ENCODE measurements at regions not wholly inside any gene's neighbourhood (a gene's known extent, or its start where the extent isn't known, plus 50 kb on each side); places are given as distances from the start of the nearest gene placed in this dataset.
"Not testable (repeated sequence)": the region's sequence is repeated elsewhere in the genome, so short reads cannot be mapped to it uniquely, and the experiment has no call there.

DNA sequence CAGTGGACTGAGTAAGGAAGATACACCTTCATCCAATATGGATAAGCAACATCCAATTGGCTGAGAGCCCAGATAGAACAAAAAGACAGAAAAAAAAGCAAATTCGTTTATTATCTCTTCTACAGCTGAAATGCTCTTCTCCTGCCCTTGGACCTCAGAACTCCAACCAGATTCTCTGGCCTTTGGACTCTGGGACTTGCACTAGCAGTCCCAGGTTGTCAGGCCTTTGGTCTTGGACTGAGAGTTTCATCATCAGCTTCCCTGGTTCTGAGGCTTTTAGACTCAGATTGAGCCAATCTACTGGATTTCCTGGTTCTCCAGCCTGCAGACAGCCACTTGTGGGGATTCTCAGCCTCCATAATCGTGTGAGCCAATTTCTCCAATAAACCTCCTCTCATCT, 926.8 kb downstream of the PLA2G4A start:
- DNase-seq: no peak

DNA sequence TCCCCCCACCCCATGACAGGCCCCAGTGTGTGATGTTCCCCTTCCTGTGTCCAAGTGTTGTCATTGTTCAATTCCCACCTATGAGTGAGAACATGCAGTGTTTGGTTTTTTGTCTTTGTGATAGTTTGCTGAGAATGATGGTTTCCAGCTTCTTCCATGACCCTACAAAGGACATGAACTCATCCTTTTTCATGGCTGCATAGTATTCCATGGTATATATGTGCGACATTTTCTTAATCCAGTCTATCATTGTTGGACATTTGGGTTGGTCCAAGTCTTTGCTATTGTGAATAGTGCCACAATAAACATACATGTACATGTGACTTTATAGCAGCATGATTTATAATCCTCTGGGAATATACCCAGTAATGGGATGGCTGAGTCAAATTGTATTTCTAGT, 927.9 kb downstream of the PLA2G4A start:
- not testable (repeated sequence) for DNase-seq

DNA sequence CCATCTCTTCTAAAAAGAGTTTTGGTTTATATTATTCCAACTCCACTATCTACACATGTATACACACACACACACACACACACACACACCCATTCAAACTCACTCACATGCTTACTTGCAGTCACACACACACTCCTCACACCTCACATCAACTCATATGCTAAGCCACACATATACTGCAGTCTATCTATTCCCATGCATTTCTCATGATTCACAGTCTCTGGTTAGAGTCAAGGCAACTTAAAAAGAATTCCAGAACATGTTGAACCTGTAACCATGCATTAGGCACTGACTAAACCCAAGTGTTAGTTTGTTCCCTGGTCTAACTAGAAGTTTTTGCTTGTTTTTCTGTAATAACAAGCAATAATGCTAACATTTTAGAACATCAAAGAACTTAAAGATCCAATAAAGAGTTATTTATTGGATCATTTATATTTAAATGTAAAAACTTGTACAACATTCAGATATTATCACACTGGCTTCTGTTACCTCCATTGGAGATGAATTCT, 931.1 kb downstream of the PLA2G4A start:
- DNase-seq: no peak

DNA sequence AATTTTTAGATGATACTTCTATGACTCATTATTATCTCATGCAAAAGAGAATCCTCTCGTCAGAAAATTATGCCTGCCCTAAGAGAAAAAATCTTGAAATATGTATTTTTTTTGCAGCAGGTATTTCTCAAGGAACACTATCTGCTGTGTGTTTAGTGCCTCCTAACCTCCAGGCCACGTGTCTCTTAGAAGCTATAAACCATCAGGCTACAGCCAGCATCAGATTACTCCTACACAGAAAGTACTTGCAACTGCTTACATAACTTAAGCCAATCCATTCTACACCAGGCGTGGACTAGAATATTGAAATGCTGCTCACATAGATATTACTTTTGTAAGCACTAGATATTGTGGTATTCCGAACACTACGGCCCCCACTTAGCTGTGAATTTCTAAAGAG, 933.4 kb downstream of the PLA2G4A start:
- DNase-seq: no peak

DNA sequence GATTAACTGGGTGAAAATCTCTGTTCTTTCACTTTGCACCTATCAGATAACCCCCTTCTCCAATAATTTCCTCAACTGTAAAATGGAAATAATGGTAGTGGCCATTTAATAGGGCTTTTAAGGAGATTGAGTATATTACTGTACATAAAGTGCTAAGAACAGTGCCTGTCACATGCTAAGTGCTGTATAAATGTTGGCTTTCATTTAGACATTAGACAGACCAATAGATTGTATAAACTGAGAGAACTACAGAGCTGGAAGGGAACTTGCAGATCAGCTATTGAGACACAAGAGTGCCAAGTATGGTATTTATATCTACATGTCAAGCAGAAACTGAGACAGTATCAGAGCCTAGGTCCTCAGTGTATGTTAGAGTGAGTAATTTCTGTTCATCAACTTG, 934.7 kb downstream of the PLA2G4A start:
- no peak for DNase-seq

DNA sequence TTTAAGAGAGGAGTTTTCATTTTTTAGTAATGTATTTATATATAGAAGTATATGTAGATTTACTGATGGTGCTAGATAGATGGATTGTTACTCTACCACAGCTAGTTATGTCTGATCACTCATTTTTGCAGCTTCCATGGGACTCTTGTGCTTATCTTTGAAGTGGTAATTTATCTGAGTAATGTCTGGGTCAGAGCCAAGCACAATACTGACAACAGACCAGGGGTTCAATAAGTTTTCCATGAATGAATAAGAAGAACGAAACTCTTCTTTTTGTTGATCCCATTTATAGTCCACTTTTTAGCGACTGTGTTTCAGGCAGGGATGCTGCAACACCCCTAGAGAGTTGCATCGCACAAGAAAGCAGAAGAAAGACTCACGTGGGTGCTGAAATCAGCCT, 935.2 kb downstream of the PLA2G4A start:
- DNase-seq: no peak

DNA sequence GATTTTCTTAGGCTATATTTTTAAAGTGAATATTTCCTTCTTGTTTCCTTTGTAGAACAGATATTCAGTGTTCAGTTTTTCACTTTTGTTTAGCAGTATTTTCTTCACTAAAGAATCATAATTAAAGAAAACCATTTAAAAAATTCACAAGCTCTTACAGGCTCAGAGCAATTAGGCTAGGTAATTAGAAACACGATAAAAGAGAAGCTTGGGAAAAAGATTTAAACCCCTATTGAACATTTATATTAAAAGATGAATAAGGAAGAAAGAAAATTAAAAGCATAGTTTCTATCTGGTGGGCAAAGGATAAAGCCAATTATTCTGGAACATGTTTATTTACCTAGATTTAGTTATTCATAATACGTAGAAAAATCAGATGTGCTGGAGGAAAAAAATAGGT, 942.6 kb downstream of the PLA2G4A start:
- no peak for DNase-seq

DNA sequence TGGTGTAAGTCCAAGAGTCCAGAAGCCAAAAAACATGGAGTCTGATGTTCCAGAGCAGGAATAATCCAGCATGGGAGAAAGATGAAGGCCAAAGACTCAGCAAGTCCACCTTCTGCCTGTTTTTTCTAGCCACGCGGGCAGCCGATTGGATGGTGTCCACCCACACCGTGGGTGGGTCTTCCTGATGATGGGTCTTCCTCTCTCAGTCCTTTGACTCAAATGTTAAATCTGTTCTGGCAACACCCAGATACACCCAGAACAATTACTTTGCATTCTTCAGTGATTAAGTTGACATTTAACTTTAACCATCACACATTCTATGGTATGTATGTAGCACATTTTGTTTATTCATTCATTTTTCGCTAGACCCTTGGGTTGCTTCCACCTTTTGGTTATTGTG, 944.4 kb downstream of the PLA2G4A start:
- DNase-seq: no peak

DNA sequence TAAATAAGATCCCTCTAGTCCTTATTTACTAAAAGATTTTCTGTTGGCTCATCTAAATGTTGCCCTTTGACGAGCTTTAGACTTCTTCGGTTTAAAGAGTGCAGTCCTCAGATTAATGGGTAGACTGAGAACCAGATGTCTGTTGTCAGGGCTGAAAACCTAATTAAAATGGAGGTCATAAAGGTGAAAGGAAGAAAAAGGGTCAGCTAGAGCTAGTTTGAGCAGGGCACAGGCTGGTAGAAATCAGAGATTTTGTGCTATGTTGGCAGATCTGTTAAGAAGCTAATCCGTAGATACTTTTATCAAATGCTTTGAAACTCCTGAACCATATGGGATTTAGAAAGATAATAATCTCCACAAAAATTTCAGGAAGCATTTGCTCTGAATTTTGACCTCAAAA, 959.0 kb downstream of the PLA2G4A start:
- DNase-seq: no peak

DNA sequence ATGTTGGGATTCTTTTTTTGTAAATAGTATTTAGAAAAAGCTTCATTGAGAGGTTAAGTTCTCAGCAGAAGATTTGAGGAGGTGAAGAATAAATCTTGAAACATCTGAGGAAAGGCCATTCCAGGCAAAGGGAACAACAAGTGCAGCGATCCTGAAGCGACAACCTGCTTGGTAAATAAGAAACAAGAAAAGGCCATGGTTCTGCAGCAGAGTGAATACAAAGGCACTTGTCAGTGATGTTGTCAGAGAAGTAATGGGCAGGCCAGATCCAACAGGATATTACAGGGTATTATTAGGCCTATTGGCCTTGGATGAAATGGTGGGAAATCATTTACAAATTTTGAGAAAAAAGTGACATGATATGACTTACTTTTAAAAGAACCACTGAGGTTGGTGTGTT, 960.0 kb downstream of the PLA2G4A start:
- no peak for DNase-seq

DNA sequence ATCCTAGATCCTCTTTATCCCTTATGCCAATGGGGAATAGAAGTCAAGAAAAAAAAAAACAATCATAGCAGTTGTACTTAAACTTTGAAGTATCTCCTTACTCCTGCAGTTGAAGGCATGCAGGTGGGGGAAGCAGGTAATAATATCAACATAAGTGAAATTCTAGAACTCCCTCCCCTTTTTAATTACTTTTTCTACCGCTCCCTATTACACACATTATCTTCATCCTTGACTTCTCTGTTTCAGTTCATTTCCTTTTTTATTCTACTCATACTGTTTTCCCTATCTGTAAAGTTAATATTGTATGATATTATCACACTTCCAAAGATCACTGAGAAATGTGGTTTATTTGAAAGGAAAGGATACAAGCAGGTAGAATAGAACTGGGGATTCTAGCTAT, 962.0 kb downstream of the PLA2G4A start:
- DNase-seq: no peak

DNA sequence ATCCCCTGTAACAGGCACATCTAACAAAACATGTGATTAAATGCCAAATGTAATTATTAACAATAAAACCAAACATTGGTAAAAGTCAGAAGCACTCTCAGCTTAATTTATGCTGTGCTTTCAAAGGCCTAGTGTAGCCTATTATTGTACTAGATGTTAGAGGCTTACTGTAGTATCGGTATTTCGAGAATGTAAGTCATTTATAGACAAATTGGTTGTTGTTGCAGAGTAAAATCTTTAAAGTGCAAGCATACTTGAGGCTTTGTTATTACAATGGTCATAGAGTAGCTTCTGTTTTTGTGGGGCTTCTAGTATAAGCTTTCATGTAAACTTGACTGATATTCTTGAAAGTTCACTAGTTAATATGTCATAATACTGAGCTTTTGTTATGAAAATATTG, 965.8 kb downstream of the PLA2G4A start:
- no peak for DNase-seq

DNA sequence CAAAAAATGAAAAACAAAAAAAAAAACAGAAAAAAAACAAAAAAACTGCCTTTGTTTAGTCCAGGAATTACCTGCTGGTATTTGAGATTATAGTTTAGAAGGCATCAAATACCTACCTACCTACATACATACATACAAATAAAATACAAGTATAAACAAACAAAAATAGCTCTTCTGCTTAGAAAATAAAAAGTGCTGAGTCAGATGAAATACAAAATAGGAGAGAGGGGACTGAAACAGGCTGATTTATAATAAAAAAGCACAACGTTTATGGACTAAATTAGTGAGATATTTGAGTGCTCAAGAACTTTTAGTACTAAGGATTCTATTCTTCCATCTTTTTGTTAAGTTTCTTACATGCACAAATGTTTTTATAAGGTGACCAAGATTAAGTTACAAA, 980.8 kb downstream of the PLA2G4A start:
- DNase-seq: no peak

DNA sequence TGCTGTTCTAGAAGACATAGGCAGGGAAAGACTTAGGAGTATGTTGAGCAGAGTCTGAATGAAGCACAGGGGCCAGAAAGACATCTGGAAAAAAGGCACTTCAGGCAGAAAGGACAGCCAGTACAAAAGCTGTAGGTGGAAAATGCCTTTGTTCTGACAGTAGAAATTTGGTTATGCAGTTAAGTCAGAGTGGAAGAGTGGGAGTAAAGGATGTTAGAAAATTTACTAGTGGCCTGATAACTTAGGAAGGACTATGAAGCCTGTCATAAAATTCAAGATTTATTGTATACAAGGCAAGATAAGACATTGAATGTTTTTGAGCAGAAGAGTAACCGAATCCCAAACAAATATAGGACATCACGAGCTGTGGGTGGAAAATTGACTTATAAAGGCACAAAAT, 987.9 kb downstream of the PLA2G4A start:
- DNase-seq: no peak

DNA sequence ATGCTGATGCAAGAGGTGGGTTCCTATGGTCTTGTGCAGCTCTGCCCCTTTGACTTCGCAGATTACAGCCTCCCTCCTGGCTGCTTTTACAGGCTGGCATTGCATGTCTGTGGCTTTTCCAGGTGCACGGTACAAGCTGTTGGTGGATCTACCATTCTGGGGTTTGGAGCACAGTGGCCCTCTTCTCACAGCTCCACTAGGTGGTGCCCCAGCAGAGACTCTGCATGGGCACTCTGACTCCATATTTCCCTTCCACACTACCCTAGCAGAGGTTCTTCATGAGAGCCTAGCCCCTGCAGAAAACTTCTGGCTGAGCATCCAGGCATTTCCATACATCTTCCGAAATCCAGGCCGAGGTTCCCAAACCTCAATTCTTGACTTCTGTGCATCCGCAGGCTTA, 989.0 kb downstream of the PLA2G4A start:
- no peak for DNase-seq

DNA sequence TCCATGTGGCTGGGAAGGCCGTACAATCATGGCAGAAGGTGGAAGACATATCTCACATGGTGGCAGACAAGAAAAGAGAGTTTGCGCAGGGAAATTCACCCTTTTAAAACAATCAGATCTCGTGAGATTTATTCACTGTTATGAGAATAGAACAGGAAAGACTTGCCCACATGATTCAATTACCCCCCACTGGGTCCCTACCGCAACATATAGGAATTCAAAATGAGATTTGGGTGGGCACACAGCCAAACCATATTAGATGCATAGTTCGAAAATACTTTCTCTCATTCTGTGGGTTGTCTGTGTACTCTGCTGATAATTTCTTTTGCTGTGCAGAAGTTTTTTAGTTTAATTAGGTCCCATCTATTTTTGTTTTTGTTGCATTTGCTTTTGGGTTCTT, 990.3 kb downstream of the PLA2G4A start:
- DNase-seq: no peak

DNA sequence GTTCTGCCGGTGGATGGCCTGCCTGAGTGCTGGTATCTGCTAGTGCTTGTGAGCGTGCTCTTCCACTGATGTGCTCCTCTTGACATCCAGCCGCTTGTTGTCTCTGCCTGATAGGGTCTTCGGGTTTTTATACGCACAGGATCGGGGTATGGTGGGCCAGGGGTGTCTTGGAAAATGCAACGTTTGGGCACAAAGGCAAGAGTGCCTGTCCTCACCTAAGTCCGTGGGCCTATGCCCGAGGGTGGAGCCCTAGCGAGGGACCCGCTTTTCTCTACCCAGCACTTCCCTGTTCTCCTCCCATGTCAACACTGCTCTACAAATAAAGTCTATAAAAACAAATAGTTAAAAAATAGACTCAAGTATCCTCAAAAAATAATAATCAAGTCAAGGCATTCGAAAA, 1007.8 kb downstream of the PLA2G4A start:
- no peak for DNase-seq

DNA sequence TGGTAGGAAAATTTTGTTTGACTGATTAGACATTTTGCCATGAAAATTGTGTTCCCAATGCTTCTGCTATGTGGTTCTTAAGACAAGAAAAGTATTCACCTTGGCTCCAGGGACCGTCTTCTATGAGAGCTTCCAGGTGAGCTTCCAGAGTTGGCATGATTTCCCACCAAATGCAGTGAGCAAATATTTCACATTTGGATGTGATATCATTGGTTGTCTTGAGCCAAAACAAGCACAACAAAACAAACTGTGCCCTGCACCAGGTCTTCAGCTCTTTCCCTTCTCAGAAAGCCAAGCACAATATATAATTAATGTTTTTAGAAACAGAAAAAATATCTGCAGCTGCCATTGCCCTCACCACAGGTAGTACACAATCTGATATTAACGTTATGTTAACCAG, 1009.0 kb downstream of the PLA2G4A start:
- DNase-seq: no peak

DNA sequence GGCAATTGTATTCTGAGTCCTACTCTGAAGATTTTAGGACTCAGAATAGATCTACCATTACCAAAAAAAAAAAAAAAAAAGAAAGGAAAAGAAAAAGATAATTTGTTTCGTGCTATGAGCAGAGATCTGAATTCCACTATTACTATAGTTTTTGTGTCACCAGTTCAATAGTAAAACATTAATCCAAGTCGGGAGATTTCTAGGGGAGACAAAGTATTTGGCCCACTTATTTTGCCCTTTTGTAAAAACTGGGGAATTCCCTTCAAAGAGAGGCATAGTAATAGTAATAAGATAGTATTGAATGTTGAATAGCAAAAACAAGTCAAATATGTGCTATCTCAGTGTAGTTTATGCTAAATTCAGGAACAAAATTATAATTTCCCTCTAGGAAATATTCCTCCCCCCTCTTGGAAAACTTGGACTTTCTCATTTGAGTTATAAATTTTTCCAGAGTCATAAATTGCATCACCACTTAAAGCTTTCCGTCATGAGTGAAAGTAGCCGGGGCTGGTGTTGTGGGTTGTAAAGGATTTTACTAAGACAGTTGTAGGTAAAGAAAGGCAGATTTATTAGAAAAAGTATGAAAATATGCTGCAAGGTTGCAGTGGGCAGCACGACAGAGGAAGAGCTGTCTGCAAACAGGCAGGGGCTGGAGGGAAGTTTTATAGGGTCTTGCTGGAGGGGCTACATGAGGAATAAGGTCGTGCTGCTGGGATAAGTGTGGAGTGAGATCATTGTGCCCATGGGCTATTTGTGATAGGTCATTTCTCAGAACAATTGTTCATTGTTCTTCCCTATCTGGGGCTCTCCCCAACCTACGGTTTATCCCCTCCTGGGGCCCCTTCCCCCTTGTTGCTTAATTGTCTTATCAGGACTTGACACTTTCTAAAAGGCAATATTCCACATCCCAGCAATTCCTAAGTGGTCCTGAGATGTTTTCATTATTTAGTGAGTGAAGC, 1009.9 kb downstream of the PLA2G4A start:
- no peak for DNase-seq

DNA sequence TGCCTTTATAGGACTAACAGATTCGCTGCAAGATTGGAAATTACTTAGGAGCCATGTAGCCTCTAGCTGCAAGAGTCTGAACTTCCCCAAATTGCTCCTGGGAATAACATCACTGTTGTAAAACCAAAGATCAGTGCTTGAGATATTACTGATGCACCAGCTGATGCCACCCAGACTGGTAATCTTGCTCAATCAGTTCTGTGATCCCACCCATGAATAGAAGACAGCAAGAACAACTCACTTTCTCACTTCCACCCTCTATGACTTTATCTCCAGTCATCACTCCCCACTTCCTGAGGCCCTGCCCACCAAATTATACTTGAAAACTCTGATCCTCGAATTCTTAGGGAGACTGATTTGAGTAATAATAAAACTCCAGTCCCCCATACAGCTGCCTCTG, 1011.1 kb downstream of the PLA2G4A start:
- no peak for DNase-seq

DNA sequence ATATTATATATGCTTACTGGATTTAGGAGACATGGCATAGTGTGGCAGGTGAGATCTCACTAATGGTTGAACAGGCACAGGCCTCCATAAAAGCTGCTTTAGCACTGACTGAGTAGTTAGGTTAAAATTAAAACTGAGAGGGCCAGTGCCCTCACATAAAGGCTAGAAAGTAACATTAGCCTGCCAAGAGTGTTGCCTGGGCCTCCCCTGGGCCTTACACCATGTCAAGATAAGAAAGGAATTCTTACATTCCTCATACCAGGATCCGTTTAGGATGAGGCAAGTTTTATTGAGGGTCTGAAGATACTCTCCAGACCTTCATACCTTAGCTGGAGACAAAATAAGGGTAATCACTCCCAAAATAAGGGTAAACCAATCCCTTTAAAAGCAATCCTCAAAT, 1011.8 kb downstream of the PLA2G4A start:
- DNase-seq: no peak

DNA sequence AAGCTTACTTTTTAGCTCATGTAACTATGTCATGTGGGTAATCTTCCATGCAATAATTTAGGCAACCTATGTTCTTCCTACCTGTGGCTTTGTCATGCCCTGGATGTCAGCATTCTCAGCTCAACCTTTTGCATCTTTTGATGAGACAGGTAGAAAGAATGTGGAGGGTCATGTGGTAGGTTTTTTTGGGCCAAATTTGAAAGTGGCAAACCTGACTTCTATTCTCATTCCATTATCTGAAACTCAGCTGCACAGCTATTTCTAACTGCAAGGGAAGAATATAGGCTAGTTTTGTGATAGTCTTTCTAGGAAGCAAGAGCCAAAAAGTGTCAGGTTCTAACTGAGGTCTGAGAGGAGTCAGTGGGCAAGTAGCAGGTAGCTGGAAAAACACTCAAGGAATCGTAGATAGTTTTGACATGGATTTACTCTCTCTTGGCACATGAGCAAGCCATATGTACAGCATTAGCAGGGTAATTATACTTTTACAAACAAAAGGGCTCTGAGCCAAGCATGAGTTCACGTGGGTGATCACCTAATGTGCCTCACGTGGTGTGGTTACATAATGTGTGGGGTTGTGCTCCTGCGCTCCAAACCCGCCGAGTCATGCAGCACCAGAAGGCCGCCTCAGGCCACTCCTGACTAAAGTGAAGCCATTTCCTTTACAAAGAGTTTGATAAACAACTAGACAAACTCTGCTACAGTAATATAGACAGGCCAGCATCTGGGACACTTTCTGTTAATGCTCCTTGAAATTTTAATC, 1013.8 kb downstream of the PLA2G4A start:
- peak; percentile 38 for DNase-seq

DNA sequence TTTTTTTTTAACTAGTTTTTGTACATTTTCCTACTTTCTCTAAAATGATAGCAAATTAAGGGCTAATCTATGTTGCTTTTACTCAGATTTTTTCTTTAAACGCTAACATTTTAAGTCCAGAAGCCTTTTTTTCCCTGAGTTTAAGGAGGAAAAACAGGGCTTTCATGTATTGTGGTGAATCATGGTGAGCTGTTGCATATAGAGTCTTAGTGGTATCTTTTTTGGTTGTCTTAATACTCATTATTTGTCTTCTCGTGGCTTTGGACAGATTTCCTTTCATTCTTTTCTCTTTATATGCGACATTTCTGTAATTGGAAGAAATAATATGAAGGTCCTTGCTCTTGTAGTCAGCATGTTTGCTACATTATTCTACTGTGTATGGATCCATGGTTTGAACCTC, 1015.6 kb downstream of the PLA2G4A start:
- DNase-seq: no peak

DNA sequence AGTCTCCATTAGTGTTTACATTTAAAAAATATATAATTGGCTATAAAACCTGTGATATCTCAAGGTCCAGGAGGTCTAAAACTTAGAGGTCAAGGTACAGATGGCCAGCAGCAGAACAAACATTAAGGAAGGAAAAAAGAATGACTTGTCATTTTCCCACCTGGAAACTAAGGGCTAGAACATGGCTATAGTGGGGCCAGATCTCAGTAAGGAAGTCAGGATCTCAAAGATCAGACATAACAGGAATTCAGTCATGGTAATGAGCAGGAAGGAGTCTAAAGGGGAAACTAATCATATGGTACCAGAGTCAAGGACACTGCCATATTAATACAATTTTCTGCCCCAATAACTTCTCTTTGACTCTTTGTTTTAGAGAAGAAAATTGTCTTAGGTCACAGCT, 1018.8 kb downstream of the PLA2G4A start:
- no peak for DNase-seq
